ENCODE measurements at regions not wholly inside any gene's neighbourhood (a gene's known extent, or its start where the extent isn't known, plus 50 kb on each side); places are given as distances from the start of the nearest gene placed in this dataset.
"Not testable (repeated sequence)": the region's sequence is repeated elsewhere in the genome, so short reads cannot be mapped to it uniquely, and the experiment has no call there.

GRCh38 chr11:86166287-86166686 is 78.3 kb upstream of the EED start:
- DNase-seq, result not testable (repeated sequence)

- DNase-seq, result no peak
These were observed 80.4 kb upstream of the EED start for GRCh38 chr11:86164106-86164505.

DNA sequence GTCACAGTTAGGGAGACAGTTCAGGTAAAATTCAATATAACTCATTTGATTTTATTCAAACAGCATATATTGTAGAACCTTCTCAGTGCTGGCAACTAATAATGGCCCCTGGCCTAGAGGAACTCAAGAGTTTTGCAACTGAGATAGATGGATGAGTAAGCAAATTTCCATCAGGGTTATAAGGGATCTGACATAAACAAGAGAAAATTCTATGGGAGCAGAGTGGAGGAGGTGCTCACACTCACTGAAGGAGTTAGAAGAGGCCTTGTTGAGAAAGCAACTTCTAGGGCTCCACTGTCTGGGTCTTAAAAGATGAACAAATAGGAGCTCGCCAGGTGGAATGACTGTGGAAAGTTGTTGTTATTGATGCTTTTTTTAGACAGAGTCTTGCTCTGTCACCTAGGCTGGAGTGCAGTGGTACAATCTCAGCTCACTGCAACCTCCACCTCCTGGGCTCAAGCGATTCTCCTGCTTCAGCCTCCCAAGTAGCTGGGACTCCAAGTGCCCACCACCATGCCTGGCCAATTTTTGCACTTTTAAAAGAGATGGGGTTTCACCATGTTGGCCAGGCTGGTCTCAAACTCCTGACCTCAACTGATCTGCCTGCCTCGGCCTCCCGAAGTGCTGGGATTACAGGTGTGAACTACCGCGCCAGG is 81.2 kb upstream of the EED start:
- not testable (repeated sequence) for DNase-seq

DNA sequence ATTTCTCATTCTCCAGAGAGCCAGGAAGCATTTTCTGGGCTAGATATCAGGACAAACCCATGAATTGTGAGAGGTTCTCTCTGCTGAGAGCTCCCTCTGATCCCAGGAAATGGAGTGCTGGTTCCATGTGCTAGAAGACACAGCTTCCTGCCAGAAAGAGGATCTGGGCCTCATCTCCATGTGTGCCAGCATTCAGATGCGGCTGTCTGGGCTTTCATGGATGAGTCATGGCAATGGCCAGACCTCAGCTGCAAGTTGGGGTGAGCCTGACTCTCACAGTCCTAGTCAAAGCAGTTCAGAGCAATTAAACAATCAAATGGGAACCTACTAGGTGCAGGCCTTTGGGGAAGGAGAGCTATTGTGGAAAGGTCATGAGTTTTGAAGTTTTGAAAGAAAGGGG is 82.3 kb upstream of the EED start:
- DNase-seq, result no peak

GRCh38 chr11:86161837-86162236 is 82.7 kb upstream of the EED start:
- no peak for DNase-seq

GRCh38 chr11:86161336-86161735 is 83.2 kb upstream of the EED start:
- DNase-seq, result no peak

GRCh38 chr11:86160541-86161149 is 83.9 kb upstream of the EED start:
- no peak for DNase-seq

- no peak for DNase-seq
These were observed 85.0 kb upstream of the EED start for GRCh38 chr11:86159581-86159891.

DNA sequence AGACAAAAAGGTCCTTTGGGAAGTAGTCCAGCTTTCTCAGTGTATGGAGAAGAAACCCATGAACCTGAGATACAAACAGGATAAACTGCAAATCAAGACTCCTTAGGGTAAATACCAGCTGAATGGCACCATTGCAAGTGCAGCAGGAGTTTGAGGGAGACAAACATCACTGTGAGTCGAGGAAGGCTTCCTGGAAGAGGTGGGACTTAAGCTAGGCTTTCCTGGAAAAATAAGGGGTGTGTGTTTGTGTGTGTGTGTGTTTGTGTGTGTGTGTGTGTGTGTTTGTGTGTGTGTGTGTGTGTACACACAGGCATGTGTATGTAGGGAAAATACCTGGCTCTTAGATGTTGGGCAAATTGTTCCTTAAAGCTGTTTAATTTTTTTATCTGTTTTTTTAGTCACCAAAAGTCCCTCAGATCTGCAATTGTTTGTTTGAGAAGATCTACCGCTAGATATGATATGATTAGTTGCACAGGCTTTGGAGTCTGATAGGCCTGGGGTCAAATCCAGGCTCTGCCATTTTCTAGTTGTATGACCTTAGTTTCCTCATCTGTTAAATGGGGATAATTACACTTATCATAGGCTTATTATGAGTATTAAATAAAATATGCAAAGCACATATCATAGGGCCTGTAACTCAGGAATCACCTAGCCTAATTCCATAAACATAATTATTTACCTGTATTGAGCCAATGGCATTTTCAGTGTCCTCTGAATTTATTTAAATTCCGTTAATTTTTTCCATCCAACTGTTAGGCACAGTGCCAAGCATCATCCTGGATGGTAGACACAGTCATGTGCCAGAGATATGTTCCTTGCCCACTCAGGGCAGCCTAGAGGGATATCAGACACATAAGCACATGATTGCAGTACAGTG is 85.6 kb upstream of the EED start:
- DNase-seq, result no peak

DNA sequence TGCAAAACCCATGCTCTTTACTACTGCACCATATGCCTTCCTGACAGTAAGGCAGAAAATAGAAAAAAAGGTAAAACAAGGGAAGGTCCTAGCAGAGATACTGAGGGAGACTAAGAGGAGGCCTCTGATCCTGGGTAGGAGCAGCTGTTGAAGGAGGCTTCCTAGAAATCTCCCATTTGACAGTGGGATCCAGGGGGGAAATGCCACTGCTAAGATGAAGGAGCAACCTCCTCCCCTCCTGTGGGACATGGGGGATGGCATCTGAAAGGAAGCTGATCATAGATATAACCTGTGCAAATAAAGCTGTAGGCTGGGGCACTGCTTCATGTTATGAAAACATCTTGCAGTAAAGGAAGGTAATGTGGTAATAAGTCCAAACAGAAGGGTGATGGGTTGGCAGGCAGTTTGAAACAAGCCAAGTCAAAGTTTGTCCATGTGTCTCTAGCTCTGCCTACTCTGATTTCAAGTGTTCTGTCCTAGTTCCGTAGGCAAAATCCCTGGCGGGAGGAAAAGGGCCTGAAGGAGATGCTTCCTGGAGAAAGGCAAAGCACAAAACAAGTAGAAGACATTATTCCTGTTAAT is 86.7 kb upstream of the EED start:
- DNase-seq, result no peak

GRCh38 chr11:86156397-86156955 is 87.6 kb upstream of the PICALM start:
- DNase-seq, result no peak

GRCh38 chr11:86155200-86155844 is 86.4 kb upstream of the PICALM start:
- DNase-seq, result no peak

DNA sequence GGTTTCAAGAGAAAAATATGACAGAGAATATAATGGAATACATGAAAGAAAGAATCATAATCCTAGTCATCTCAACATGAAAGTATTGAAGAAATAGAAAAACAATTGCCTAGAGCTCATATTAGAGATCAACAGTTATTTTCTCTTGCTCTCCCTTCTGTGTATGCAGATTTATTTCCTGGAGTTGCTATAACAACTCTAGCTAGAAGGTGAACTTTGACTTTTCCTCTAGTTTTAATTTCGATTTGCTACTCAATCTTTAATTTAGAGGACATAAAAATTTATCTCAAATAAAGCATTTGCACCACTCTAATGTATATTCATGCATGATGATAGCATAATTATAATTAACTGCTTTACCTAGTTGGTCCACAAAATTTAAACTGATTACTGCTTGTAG is 84.6 kb upstream of the PICALM start:
- no peak for DNase-seq

GRCh38 chr11:86152901-86153300 is 84.0 kb upstream of the PICALM start:
- no peak for DNase-seq

- no peak for DNase-seq
These were observed 83.3 kb upstream of the PICALM start for GRCh38 chr11:86152006-86152862.

- DNase-seq, result no peak
These were observed 82.5 kb upstream of the PICALM start for GRCh38 chr11:86151174-86152005.

- no peak for DNase-seq
These were observed 81.9 kb upstream of the PICALM start for GRCh38 chr11:86150847-86151173.

GRCh38 chr11:86149792-86150191 is 80.9 kb upstream of the PICALM start:
- no peak for DNase-seq

DNA sequence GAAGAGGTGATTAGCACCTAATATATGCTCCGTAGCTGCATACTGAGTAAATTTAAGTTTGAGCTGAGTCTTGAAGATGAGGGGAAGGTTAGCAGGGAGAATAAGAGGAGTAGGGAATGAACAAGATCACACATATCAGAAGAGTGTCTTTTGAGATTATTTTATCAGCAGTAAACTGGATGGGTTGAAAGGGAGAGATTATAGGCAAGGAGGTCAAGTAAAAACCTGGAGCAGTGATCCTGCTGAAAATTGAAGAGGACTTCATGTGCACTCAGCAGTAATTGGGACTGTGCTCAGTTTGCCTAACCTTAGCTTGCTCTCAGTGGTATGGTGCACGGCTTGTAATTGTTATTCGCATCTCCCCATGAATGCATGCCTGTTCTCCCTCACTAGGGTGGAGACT is 79.5 kb upstream of the PICALM start:
- DNase-seq, result no peak

GRCh38 chr11:86147004-86147403 is 78.1 kb upstream of the PICALM start:
- no peak for DNase-seq

All from CD4-positive, alpha-beta T cell treated with Interleukin-12 subunit alpha and Interleukin-12 subunit beta, for 1 hour (primary cell).